Peyer's patch (tissue), 4 donors: ENCODE measurements at regions not wholly inside any gene's neighbourhood (a gene's known extent, or its start where the extent isn't known, plus 50 kb on each side); places are given as distances from the start of the nearest gene placed in this dataset.
"Not testable (repeated sequence)": the region's sequence is repeated elsewhere in the genome, so short reads cannot be mapped to it uniquely, and the experiment has no call there.

Experiments used
- CTCF ChIP-seq, 6 experiments: fragments of 450-650 bp in 4 of 6; fragments of 200-600 bp in 2 of 6; sonication (generic) in 1 of 6; IDR thresholded peaks; one replicate each; pipeline ENCODE4 v1.5.1; 2017 to 2019; ENCODE audit warnings: antibody characterized with exemption in 6 of 6, mild to moderate bottlenecking in 3 of 6, moderate library complexity in 1 of 6
- POLR2A ChIP-seq, 2 donors: fragments of 450-650 bp; IDR thresholded peaks; one replicate each; pipeline ENCODE4 v1.5.1; 2017; ENCODE audit warnings: antibody characterized with exemption in 2 of 2, mild to moderate bottlenecking in 2 of 2, moderate library complexity in 2 of 2

GRCh38 chr7:159309214-159309613, 164.5 kb upstream of the VIPR2 start:
- not testable (repeated sequence) for TF ChIP-seq CTCF, POLR2A (IDR thresholded peaks at IDR 0.05)
